HAP-1 (cell line): ENCODE measurements at regions not wholly inside any gene's neighbourhood (a gene's known extent, or its start where the extent isn't known, plus 50 kb on each side); places are given as distances from the start of the nearest gene placed in this dataset.
"Not testable (repeated sequence)": the region's sequence is repeated elsewhere in the genome, so short reads cannot be mapped to it uniquely, and the experiment has no call there.

Experiments
- DNase-seq, 2 experiments: peaks; one replicate each; pipeline ENCODE4 v3.0.0-alpha.2; 2016 to 2020; ENCODE audit warnings: low spot score in 2 of 2
- H3K27me3 ChIP-seq: fragments of 250-450 bp; sonication (Bioruptor Pico); 2 replicates; pipeline ENCODE4 v1.5.1; 2020; ENCODE audit warnings: low read depth, mild to moderate bottlenecking, moderate library complexity
- H3K36me3 ChIP-seq: fragments of 250-450 bp; sonication (Bioruptor Pico); replicated peaks from 2 replicates; pipeline ENCODE4 v1.5.1; 2020; ENCODE audit warnings: mild to moderate bottlenecking
- H3K4me1 ChIP-seq: fragments of 250-450 bp; sonication (Bioruptor Pico); 2 replicates; pipeline ENCODE4 v1.5.1; 2020; ENCODE audit warnings: mild to moderate bottlenecking
- H3K4me3 ChIP-seq: fragments of 250-450 bp; sonication (Bioruptor Pico); 2 replicates; pipeline ENCODE4 v1.5.1; 2020; ENCODE audit warnings: mild to moderate bottlenecking, moderate library complexity
- H3K9me3 ChIP-seq: fragments of 250-450 bp; sonication (Bioruptor Pico); 2 replicates; pipeline ENCODE4 v1.5.1; 2020; ENCODE audit warnings: mild to moderate bottlenecking, moderate library complexity
- in situ Hi-C: fragments of 300-500 bp; cut with MboI; formaldehyde crosslinking; loops from 3 replicates; pipeline ENCODE4 v1.14.3; 2020; ENCODE audit warnings: low sequenced_read_pairs, inconsistent platforms, mixed read lengths

DNA sequence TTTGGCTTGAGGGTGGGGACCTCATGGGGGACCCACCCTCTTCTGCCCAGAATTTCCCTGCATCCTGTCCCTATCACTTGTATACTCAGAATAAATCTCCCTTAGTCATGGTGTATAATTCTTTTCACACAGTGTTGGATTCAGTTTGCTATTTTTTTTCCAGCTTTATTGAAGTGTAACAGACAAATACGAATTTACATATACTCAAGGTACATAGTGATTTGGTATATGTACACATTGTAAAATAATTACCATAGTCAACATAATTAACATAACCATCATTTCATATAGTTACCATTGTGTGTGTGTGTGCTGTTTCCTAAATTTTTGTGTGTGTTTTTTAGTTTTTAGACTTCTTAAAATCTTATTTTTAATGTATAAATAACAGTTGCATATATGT lies 269.9 kb downstream of the CNTNAP3 start:
- H3K36me3 ChIP-seq, H3K4me1 ChIP-seq, DNase-seq, H3K27me3 ChIP-seq, in situ Hi-C loops, H3K4me3 ChIP-seq, H3K9me3 ChIP-seq: not testable (repeated sequence)

- H3K4me3 ChIP-seq, H3K4me1 ChIP-seq, in situ Hi-C loops, H3K36me3 ChIP-seq, H3K9me3 ChIP-seq, DNase-seq, H3K27me3 ChIP-seq: not testable (repeated sequence)
Measured at GRCh38 chr9:39015178-39015577, 272.8 kb downstream of the CNTNAP3 start.

DNA sequence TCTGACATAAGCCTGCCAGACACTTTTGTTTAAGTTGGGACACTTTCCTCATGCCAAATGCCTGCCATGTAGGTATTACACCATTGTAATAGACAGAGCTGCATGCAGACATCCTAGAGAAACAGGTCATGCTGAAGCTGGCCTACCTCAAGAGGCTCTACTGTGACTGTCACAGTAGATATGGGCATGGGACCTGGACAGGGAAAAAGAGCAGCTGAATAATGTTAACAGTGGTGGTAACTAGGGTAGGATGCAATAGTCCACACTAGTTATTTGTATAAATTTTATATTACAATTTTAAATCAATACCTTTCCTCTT lies 273.2 kb downstream of the CNTNAP3 start:
- H3K9me3 ChIP-seq, DNase-seq, H3K36me3 ChIP-seq, H3K4me1 ChIP-seq, in situ Hi-C loops, H3K4me3 ChIP-seq, H3K27me3 ChIP-seq: not testable (repeated sequence)

- DNase-seq, H3K36me3 ChIP-seq, H3K9me3 ChIP-seq, in situ Hi-C loops, H3K27me3 ChIP-seq, H3K4me3 ChIP-seq, H3K4me1 ChIP-seq: not testable (repeated sequence)
Measured at GRCh38 chr9:39014096-39014804, 273.7 kb downstream of the CNTNAP3 start.

DNA sequence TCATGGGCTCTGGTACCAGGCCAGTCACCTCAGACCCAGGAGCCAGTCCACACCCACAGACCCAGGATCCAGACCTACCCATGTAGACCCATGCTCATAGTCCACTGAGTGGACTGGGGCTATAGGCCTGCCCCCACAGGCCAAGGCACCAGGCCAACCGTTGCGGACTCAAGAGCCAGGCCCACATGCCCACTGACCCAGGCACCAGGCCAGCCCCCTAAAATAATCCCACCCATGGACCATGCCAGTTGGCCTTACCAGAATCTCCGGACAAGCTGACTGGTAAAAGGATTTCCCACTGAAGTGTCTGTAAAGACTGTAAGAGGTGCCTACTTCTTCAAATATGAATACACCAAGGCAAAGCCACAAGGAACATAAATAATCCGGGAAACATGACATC lies 278.2 kb downstream of the CNTNAP3 start:
- H3K4me3 ChIP-seq, DNase-seq, H3K4me1 ChIP-seq, H3K36me3 ChIP-seq, H3K27me3 ChIP-seq, in situ Hi-C loops, H3K9me3 ChIP-seq: not testable (repeated sequence)

- DNase-seq, H3K36me3 ChIP-seq, H3K27me3 ChIP-seq, in situ Hi-C loops, H3K4me3 ChIP-seq, H3K9me3 ChIP-seq, H3K4me1 ChIP-seq: not testable (repeated sequence)
Measured at GRCh38 chr9:39009343-39009742, 278.6 kb downstream of the CNTNAP3 start.

GRCh38 chr9:39008907-39009306 lies 279.1 kb downstream of the CNTNAP3 start:
- H3K36me3 ChIP-seq, H3K9me3 ChIP-seq, in situ Hi-C loops, DNase-seq, H3K4me3 ChIP-seq, H3K27me3 ChIP-seq, H3K4me1 ChIP-seq: not testable (repeated sequence)

DNA sequence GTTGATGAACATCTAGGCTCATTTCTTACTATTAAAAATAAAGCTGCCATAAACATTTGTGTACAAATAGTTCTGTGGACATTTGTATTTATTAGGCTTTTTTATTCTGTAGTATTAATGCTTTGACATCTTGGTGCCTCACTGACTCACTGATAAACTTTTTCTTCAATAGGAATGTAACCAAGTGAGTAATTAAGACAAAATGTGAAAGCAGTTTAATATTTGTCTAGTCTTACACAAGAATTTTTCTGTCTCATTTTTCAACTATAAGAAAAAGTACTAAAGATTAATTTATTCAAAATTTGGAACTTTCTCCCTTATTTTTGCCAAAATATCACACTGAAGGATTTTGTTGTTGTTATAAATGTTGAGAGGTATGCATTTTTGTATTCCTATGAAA lies 282.2 kb downstream of the CNTNAP3 start:
- H3K27me3 ChIP-seq, H3K36me3 ChIP-seq, H3K9me3 ChIP-seq, H3K4me1 ChIP-seq, H3K4me3 ChIP-seq, in situ Hi-C loops, DNase-seq: not testable (repeated sequence)

DNA sequence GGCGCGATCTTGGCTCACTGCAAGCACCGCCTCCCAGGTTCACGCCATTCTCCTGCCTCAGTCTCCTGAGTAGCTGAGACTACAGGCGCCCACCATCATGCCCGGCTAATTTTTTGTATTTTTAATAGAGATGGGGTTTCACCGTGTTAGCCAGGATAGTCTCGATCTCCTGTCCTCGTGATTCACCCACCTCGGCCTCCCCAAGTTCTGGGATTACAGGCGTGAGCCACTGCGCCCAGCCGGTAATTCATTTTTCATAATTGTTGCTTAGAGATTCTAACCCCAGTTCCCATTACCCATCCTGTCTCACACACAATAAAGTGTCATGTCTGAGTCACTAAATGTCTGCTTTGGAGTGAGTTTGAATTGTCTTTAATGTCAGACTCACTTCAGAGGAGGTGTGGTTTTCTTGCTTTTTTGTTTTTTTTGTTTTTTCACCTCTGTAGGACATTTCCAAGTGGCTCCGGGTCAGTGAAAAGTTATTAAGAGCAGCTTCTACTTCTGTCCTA lies 281.2 kb upstream of the FAM240B start:
- H3K9me3 ChIP-seq, H3K4me3 ChIP-seq, DNase-seq, H3K36me3 ChIP-seq, H3K4me1 ChIP-seq, in situ Hi-C loops, H3K27me3 ChIP-seq: not testable (repeated sequence)

- H3K4me1 ChIP-seq, H3K9me3 ChIP-seq, H3K27me3 ChIP-seq, in situ Hi-C loops, DNase-seq, H3K4me3 ChIP-seq, H3K36me3 ChIP-seq: not testable (repeated sequence)
Measured at GRCh38 chr9:38999277-38999676, 279.3 kb upstream of the FAM240B start.

DNA sequence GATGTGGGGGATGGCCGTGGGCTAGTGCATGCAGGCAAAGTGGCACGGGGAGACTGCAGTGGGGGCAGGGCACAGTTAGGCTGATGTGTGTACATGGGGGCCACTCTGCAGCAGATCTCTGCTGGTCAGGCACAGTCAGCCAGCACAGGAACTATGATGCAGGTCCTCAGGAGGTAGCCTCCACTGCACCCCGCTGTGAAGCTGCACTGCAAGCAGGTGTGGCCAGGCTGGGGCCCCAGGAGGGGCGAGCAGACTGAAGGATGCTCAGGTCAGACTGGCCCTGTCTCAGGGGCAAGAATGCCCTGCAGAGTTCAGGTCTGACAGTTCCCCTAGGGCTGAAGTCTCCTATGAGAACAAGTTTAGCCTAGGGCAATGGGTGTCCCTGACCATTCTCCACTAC lies 273.8 kb upstream of the FAM240B start:
- in situ Hi-C loops, H3K9me3 ChIP-seq: not testable (repeated sequence)

GRCh38 chr9:38993156-38993555 lies 273.2 kb upstream of the FAM240B start:
- H3K4me1 ChIP-seq, in situ Hi-C loops, H3K27me3 ChIP-seq, H3K36me3 ChIP-seq, H3K9me3 ChIP-seq, H3K4me3 ChIP-seq, DNase-seq: not testable (repeated sequence)

More for the DNA sequence above, 273.8 kb upstream of the FAM240B start:
- H3K27me3 ChIP-seq, H3K4me3 ChIP-seq, DNase-seq, H3K4me1 ChIP-seq, H3K36me3 ChIP-seq: not testable (repeated sequence)

GRCh38 chr9:38978734-38979133 lies 258.8 kb upstream of the FAM240B start:
- H3K36me3 ChIP-seq, DNase-seq, H3K4me3 ChIP-seq, in situ Hi-C loops, H3K9me3 ChIP-seq, H3K4me1 ChIP-seq, H3K27me3 ChIP-seq: not testable (repeated sequence)

DNA sequence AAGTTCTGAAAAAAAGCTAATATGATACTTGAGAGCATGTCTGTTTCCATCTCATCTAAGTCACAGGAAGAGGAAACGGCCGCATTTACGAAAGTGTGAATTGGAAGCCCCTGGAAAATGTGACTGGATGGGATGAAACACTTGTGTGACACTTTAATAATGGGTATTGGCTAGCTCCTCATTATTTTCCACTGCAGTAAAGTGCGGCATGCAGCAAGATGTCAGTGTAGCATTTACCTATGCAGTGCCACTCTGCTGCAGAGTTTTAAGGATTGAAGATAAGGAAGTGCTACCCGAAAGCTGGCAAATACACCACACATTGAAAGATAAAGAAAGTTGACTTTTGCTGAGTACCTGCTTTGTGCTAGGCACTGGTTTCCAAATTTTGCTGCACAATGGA lies 249.5 kb upstream of the FAM240B start:
- H3K4me3 ChIP-seq, H3K36me3 ChIP-seq, H3K27me3 ChIP-seq, H3K4me1 ChIP-seq, DNase-seq, H3K9me3 ChIP-seq, in situ Hi-C loops: not testable (repeated sequence)
